ENCODE measurements at regions not wholly inside any gene's neighbourhood (a gene's known extent, or its start where the extent isn't known, plus 50 kb on each side); places are given as distances from the start of the nearest gene placed in this dataset.

DNA sequence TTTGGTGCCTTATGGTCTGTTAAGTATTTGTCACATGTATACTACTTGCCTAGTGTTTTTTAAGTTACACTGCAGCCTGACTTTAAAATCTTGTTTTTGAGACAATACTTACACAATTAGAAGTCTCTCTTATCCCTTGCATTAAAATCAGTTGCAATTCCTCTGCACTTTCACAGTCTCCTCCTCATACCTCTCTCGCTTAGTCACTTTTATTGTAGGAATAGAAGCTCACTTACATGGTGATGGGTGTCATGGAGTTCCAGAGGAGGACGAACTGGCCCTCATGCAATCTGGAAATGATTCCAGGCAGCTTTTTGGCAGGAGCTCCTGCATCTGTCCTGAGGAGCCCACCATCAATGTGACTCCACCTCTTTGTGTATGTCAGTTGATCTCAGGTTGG, 238.4 kb upstream of the TBC1D5 start:
- peaks cover 0 to 8% of the 10 kb centered on the region in 2 experiments for H3K27me3 ChIP-seq (ENCODE audit: control insufficient read depth in 1 of 2, insufficient read depth in 2 of 2, low read length in 2 of 2)
- Mint-ChIP-seq H3K27ac (no peak overlapping the region), H3K4me3 (no peak overlapping the region), H3K9me3 (no peaks in the 10 kb centered on the region), H3K36me3 (ENCODE audit: low read depth) (no peaks in the 10 kb centered on the region), H3K4me1 (ENCODE audit: low read depth) (no peaks in the 10 kb centered on the region), H3K27me3 (peaks cover 13% of the 10 kb centered on the region)
- no peak overlapping the region for H3K27ac ChIP-seq (ENCODE audit: low read depth in 1 of 2, low read length in 2 of 2)
- intact Hi-C loops (cut with DNase I, micrococcal nuclease) = no loop called here
- TF ChIP-seq, protein P1, sequence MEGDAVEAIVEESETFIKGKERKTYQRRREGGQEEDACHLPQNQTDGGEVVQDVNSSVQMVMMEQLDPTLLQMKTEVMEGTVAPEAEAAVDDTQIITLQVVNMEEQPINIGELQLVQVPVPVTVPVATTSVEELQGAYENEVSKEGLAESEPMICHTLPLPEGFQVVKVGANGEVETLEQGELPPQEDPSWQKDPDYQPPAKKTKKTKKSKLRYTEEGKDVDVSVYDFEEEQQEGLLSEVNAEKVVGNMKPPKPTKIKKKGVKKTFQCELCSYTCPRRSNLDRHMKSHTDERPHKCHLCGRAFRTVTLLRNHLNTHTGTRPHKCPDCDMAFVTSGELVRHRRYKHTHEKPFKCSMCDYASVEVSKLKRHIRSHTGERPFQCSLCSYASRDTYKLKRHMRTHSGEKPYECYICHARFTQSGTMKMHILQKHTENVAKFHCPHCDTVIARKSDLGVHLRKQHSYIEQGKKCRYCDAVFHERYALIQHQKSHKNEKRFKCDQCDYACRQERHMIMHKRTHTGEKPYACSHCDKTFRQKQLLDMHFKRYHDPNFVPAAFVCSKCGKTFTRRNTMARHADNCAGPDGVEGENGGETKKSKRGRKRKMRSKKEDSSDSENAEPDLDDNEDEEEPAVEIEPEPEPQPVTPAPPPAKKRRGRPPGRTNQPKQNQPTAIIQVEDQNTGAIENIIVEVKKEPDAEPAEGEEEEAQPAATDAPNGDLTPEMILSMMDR (IDR thresholded peaks at IDR 0.05) = no peak
- ATAC-seq (ENCODE audit: poor library complexity) (no peak), DNase-seq (no peak)
- H3K4me1 ChIP-seq (ENCODE audit: insufficient read depth, low read length) = no peaks in the 10 kb centered on the region
- CTCF ChIA-PET = no interaction called here
- H3K9me3 ChIP-seq (ENCODE audit: control insufficient read depth in 1 of 2, insufficient read depth in 1 of 2, low read length in 2 of 2) = no peaks in the 10 kb centered on the region
- POLR2A ChIA-PET = no interaction called here
- no peak overlapping the region for H3K4me3 ChIP-seq (ENCODE audit: low read length)
- no peaks in the 10 kb centered on the region for H3K36me3 ChIP-seq (ENCODE audit: insufficient read depth, low read length)

DNA sequence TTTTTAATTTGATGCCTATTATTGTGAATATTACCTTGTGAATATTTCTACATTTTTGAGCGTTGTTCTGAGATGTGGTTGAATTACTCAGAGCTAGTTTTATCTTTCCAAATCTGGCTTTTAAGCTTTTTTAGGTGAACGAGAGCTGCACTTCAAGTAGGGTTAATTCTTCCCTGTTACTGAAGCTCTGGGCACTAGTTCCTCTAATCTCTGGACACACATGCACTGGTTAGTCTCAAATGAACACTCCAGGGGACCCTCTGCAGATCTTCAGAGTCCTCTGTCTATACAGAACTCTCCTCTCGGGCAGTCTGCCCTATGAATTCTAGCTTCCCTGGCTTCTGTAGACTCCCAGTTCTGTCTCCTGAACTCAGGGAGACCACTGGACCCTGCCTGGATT, 237.5 kb upstream of the TBC1D5 start:
- no peaks in the 10 kb centered on the region for H3K9me3 ChIP-seq (ENCODE audit: control insufficient read depth in 1 of 2, insufficient read depth in 1 of 2, low read length in 2 of 2)
- H3K27me3 ChIP-seq (ENCODE audit: control insufficient read depth in 1 of 2, insufficient read depth in 2 of 2, low read length in 2 of 2) = peaks cover 0 to 8% of the 10 kb centered on the region in 2 experiments
- Mint-ChIP-seq H3K27ac (no peak overlapping the region), H3K4me1 (ENCODE audit: low read depth) (no peaks in the 10 kb centered on the region), H3K27me3 (peaks cover 13% of the 10 kb centered on the region), H3K4me3 (no peak overlapping the region), H3K36me3 (ENCODE audit: low read depth) (no peaks in the 10 kb centered on the region), H3K9me3 (no peaks in the 10 kb centered on the region)
- ATAC-seq (ENCODE audit: poor library complexity) = no peak
- H3K36me3 ChIP-seq (ENCODE audit: insufficient read depth, low read length) = no peaks in the 10 kb centered on the region
- TF ChIP-seq, protein P1 (IDR thresholded peaks at IDR 0.05) = no peak
- POLR2A ChIA-PET = no interaction called here
- CTCF ChIA-PET = interaction anchor here (0.6 kb wide), 1 partner anchor 1133 kb away, joined by 5 read pairs; no protein-coding TSS in a partner anchor
- H3K4me3 ChIP-seq (ENCODE audit: low read length) = no peak overlapping the region
- no peak overlapping the region for H3K27ac ChIP-seq (ENCODE audit: low read depth in 1 of 2, low read length in 2 of 2)
- intact Hi-C loops (cut with DNase I, micrococcal nuclease) = no loop called here
- DNase-seq = no peak
- H3K4me1 ChIP-seq (ENCODE audit: insufficient read depth, low read length) = no peaks in the 10 kb centered on the region

DNA sequence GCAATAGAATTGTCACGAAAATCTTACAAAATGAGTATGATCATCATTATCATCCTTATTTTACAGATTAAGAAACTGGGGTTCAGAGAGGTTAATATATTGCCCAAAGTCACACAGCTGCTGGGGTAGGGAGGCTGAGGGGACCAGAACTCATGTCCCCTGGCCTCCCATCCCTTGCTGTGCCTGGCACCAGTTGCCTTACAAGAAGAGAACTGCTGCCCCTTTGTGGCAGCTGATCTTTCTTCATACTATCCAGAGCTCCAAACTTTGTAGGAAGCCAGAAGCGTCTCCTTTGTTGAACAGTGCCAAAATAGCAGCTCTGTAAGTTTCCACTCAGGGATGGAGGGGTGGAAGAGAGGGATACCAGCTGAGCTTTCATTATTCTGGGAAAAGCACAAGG, 236.8 kb upstream of the TBC1D5 start:
- peaks cover 0 to 8% of the 10 kb centered on the region in 2 experiments for H3K27me3 ChIP-seq (ENCODE audit: control insufficient read depth in 1 of 2, insufficient read depth in 2 of 2, low read length in 2 of 2)
- TF ChIP-seq, protein P1 (IDR thresholded peaks at IDR 0.05) = no peak
- DNase-seq = peak in 2 of 14 experiments; percentile 2 to 7
- H3K4me3 ChIP-seq (ENCODE audit: low read length) = no peak overlapping the region
- no peaks in the 10 kb centered on the region for H3K4me1 Mint-ChIP-seq (ENCODE audit: low read depth)
- H3K4me3 Mint-ChIP-seq = no peak overlapping the region
- H3K4me1 ChIP-seq (ENCODE audit: insufficient read depth, low read length) = no peaks in the 10 kb centered on the region
- POLR2A ChIA-PET = no interaction called here
- H3K27me3 Mint-ChIP-seq = peaks cover 13% of the 10 kb centered on the region
- intact Hi-C loops (cut with DNase I, micrococcal nuclease) = no loop called here
- H3K27ac Mint-ChIP-seq = no peak overlapping the region
- no peak for ATAC-seq (ENCODE audit: poor library complexity)
- H3K9me3 Mint-ChIP-seq = no peaks in the 10 kb centered on the region
- no peak overlapping the region for H3K27ac ChIP-seq (ENCODE audit: low read depth in 1 of 2, low read length in 2 of 2)
- CTCF ChIA-PET = interaction anchor here (0.6 kb wide), 1 partner anchor 1134 kb away, joined by 5 read pairs; no protein-coding TSS in a partner anchor
- no peaks in the 10 kb centered on the region for H3K36me3 Mint-ChIP-seq (ENCODE audit: low read depth)
- H3K9me3 ChIP-seq (ENCODE audit: control insufficient read depth in 1 of 2, insufficient read depth in 1 of 2, low read length in 2 of 2) = no peaks in the 10 kb centered on the region
- no peaks in the 10 kb centered on the region for H3K36me3 ChIP-seq (ENCODE audit: insufficient read depth, low read length)
